SK-N-SH treated with all-trans-retinoic acid at 6 μM for 48 hours (cell line): ENCODE measurements at regions not wholly inside any gene's neighbourhood (a gene's known extent, or its start where the extent isn't known, plus 50 kb on each side); places are given as distances from the start of the nearest gene placed in this dataset.

Experiments used
- ATAC-seq: fragments of 200-7000 bp; cut with Tn5 transposase; 3 replicates; pipeline ENCODE4 v1.9.1; 2020; ENCODE audit warnings: mild to moderate bottlenecking, moderate library complexity
- ARNTL ChIP-seq: fragments of 450-650 bp; formaldehyde crosslinking; IDR thresholded peaks from 2 replicates; pipeline ENCODE4 v1.5.0; 2020; ENCODE audit warnings: low read depth, mild to moderate bottlenecking, moderate library complexity, borderline replicate concordance
- BACH2 ChIP-seq: fragments of 250-450 bp; sonication (Bioruptor Pico); IDR thresholded peaks from 2 replicates; pipeline ENCODE4 v1.9.0; 2021; ENCODE audit warnings: mild to moderate bottlenecking, borderline replicate concordance
- CREB5 ChIP-seq: fragments of 250-450 bp; sonication (Bioruptor Pico); IDR thresholded peaks from 2 replicates; pipeline ENCODE4 v1.5.1; 2020; ENCODE audit warnings: low read depth, mild to moderate bottlenecking, moderate library complexity
- ESRRG ChIP-seq: fragments of 250-450 bp; sonication (Bioruptor Pico); IDR thresholded peaks from 2 replicates; pipeline ENCODE4 v1.6.1; 2021; ENCODE audit warnings: mild to moderate bottlenecking
- GLIS3 ChIP-seq: fragments of 250-450 bp; sonication (Bioruptor Pico); IDR thresholded peaks from 2 replicates; pipeline ENCODE4 v1.5.0; 2020; ENCODE audit warnings: mild to moderate bottlenecking, moderate library complexity
- ISL1 ChIP-seq: fragments of 250-450 bp; sonication (Bioruptor Pico); IDR thresholded peaks from 2 replicates; pipeline ENCODE4 v2.1.2; 2022; ENCODE audit warnings: mild to moderate bottlenecking, moderate library complexity
- OSR1 ChIP-seq: fragments of 250-450 bp; sonication (Bioruptor Pico); IDR thresholded peaks from 2 replicates; pipeline ENCODE4 v1.8.0; 2022; ENCODE audit warnings: moderate library complexity, mild to moderate bottlenecking, inconsistent platforms
- PATZ1 ChIP-seq: fragments of 250-450 bp; sonication (Bioruptor Pico); IDR thresholded peaks from 2 replicates; pipeline ENCODE4 v1.8.0; 2020; ENCODE audit warnings: mild to moderate bottlenecking, moderate library complexity, borderline replicate concordance
- POU6F1 ChIP-seq: fragments of 250-450 bp; sonication (Bioruptor Pico); IDR thresholded peaks from 2 replicates; pipeline ENCODE4 v1.8.0; 2021; ENCODE audit warnings: low read depth, mild to moderate bottlenecking, moderate library complexity, borderline replicate concordance
- RARB ChIP-seq: fragments of 250-450 bp; sonication (Bioruptor Pico); IDR thresholded peaks from 2 replicates; pipeline ENCODE4 v1.8.0; 2021; ENCODE audit warnings: mild to moderate bottlenecking, moderate library complexity
- SNAI2 ChIP-seq: fragments of 250-450 bp; sonication (Bioruptor Pico); IDR thresholded peaks from 2 replicates; pipeline ENCODE4 v1.5.0; 2020; ENCODE audit warnings: mild to moderate bottlenecking, moderate library complexity
- TOX ChIP-seq: fragments of 250-450 bp; sonication (Bioruptor Pico); IDR thresholded peaks from 2 replicates; pipeline ENCODE4 v1.8.0; 2021; ENCODE audit warnings: mild to moderate bottlenecking, moderate library complexity, borderline replicate concordance
- TSHZ2 ChIP-seq: fragments of 250-450 bp; sonication (Bioruptor Pico); IDR thresholded peaks from 2 replicates; pipeline ENCODE4 v1.5.0; 2020; ENCODE audit warnings: mild to moderate bottlenecking, moderate library complexity
- ZC3H10 ChIP-seq: fragments of 250-450 bp; sonication (Bioruptor Pico); IDR thresholded peaks from 2 replicates; pipeline ENCODE4 v1.5.1; 2021; ENCODE audit warnings: mild to moderate bottlenecking, moderate library complexity
- ZFP3 ChIP-seq: fragments of 250-450 bp; sonication (Bioruptor Pico); IDR thresholded peaks from 2 replicates; pipeline ENCODE4 v1.5.0; 2020; ENCODE audit warnings: mild to moderate bottlenecking, moderate library complexity
- ZFP30 ChIP-seq: fragments of 450-650 bp; formaldehyde crosslinking; IDR thresholded peaks from 2 replicates; pipeline ENCODE4 v1.5.0; 2022; ENCODE audit warnings: mild to moderate bottlenecking, moderate library complexity
- ZNF565 ChIP-seq: fragments of 450-650 bp; formaldehyde crosslinking; conservative IDR thresholded peaks from 2 replicates; pipeline ENCODE4 v1.5.0; 2020; ENCODE audit warnings: low read depth, mild to moderate bottlenecking, moderate library complexity
- ZNF70 ChIP-seq: fragments of 450-650 bp; formaldehyde crosslinking; IDR thresholded peaks from 2 replicates; pipeline ENCODE4 v1.5.0; 2020; ENCODE audit warnings: mild to moderate bottlenecking, moderate library complexity
- ZNF8 ChIP-seq: fragments of 450-650 bp; formaldehyde crosslinking; IDR thresholded peaks from 2 replicates; pipeline ENCODE4 v1.5.0; 2020; ENCODE audit warnings: mild to moderate bottlenecking, moderate library complexity

- TF ChIP-seq OSR1 (CRISPR knock-in tag) (no peak), ZFP30 (CRISPR knock-in tag) (no peak), ZNF8 (CRISPR knock-in tag) (no peak), ZNF70 (no peak), RARB (CRISPR knock-in tag) (no peak), ZFP3 (CRISPR knock-in tag) (no peak), CREB5 (CRISPR knock-in tag) (no peak), POU6F1 (CRISPR knock-in tag) (no peak), PATZ1 (CRISPR knock-in tag) (no peak), ISL1 (CRISPR knock-in tag) (no peak), ARNTL (CRISPR knock-in tag) (no peak), TSHZ2 (CRISPR knock-in tag) (no peak), ZC3H10 (CRISPR knock-in tag) (no peak), GLIS3 (CRISPR knock-in tag) (no peak), TOX (CRISPR knock-in tag) (no peak), ZNF565 (CRISPR knock-in tag) (no peak)
- no peak for ATAC-seq
These were observed 264.3 kb downstream of the ENC1 start for GRCh38 chr5:74376187-74376586.

- ATAC-seq = no peak
- TF ChIP-seq ZFP3 (CRISPR knock-in tag) (no peak), BACH2 (CRISPR knock-in tag) (no peak), TOX (CRISPR knock-in tag) (no peak)
These were observed 265.3 kb downstream of the ENC1 start for GRCh38 chr5:74375271-74375670.

GRCh38 chr5:74374656-74375055 is 265.9 kb downstream of the ENC1 start:
- ATAC-seq = no peak
- TF ChIP-seq ESRRG (CRISPR knock-in tag) (no peak), POU6F1 (CRISPR knock-in tag) (no peak), ZFP3 (CRISPR knock-in tag) (no peak), ZC3H10 (CRISPR knock-in tag) (no peak), ZNF70 (no peak)

- no peak for ATAC-seq
- no peak for TF ChIP-seq SNAI2
- TF ChIP-seq ZC3H10 (CRISPR knock-in tag) = no peak
- no peak for TF ChIP-seq PATZ1 (CRISPR knock-in tag)
- no peak for TF ChIP-seq BACH2 (CRISPR knock-in tag)
- TF ChIP-seq OSR1 (CRISPR knock-in tag) = no peak
- no peak for TF ChIP-seq ZNF8 (CRISPR knock-in tag)
- TF ChIP-seq POU6F1 (CRISPR knock-in tag) = no peak
- no peak for TF ChIP-seq TSHZ2 (CRISPR knock-in tag)
- no peak for TF ChIP-seq ESRRG (CRISPR knock-in tag)
These were observed 267.5 kb downstream of the ENC1 start for GRCh38 chr5:74373076-74373475.
